NCI-H2029 treated with DMSO at 0.1 percent for 48 hours (cell line): ENCODE measurements at regions not wholly inside any gene's neighbourhood (a gene's known extent, or its start where the extent isn't known, plus 50 kb on each side); places are given as distances from the start of the nearest gene placed in this dataset.
"Not testable (repeated sequence)": the region's sequence is repeated elsewhere in the genome, so short reads cannot be mapped to it uniquely, and the experiment has no call there.

Source experiments
- DNase-seq: peaks from one replicate; lab custom pipeline; 2025; lab: John Stamatoyannopoulos, UW

- DNase-seq: no peak
Measured at GRCh38 chr2:66030553-66030952, 404.4 kb upstream of the MEIS1 start.

- DNase-seq: peak; percentile 1
Measured at GRCh38 chr2:66024391-66024790, 410.5 kb upstream of the MEIS1 start.

- DNase-seq: no peak
Measured at GRCh38 chr2:66021296-66021695, 413.6 kb upstream of the MEIS1 start.

- DNase-seq: no peak
Measured at GRCh38 chr2:66017763-66018162, 417.2 kb upstream of the MEIS1 start.

GRCh38 chr2:66014450-66014849 lies 420.5 kb upstream of the MEIS1 start:
- no peak for DNase-seq

GRCh38 chr2:66013456-66013855 lies 421.5 kb upstream of the MEIS1 start:
- no peak for DNase-seq

- DNase-seq: no peak
Measured at GRCh38 chr2:66003931-66004330, 431.0 kb upstream of the MEIS1 start.

- DNase-seq: no peak
Measured at GRCh38 chr2:66001538-66001937, 433.4 kb upstream of the MEIS1 start.

- no peak for DNase-seq
Measured at GRCh38 chr2:66000901-66001300, 434.0 kb upstream of the MEIS1 start.

GRCh38 chr2:65999796-66000195 lies 435.1 kb upstream of the MEIS1 start:
- DNase-seq: no peak

- DNase-seq: no peak
Measured at GRCh38 chr2:65999103-65999502, 435.8 kb upstream of the MEIS1 start.

- DNase-seq: no peak
Measured at GRCh38 chr2:65997961-65998360, 437.0 kb upstream of the MEIS1 start.

GRCh38 chr2:65992198-65992554 lies 442.7 kb upstream of the MEIS1 start:
- no peak for DNase-seq

- peak; percentile 17 for DNase-seq
Measured at GRCh38 chr2:65991381-65992197, 443.3 kb upstream of the MEIS1 start.

- no peak for DNase-seq
Measured at GRCh38 chr2:65985986-65986385, 448.9 kb upstream of the MEIS1 start.

GRCh38 chr2:65980531-65980930 lies 454.4 kb upstream of the MEIS1 start:
- no peak for DNase-seq

- DNase-seq: no peak
Measured at GRCh38 chr2:65979446-65979845, 455.5 kb upstream of the MEIS1 start.

GRCh38 chr2:65974067-65974723 lies 460.7 kb upstream of the MEIS1 start:
- no peak for DNase-seq

- no peak for DNase-seq
Measured at GRCh38 chr2:65969161-65969560, 465.8 kb upstream of the MEIS1 start.

- not testable (repeated sequence) for DNase-seq
Measured at GRCh38 chr2:65963303-65963702, 471.6 kb upstream of the MEIS1 start.

- DNase-seq: no peak
Measured at GRCh38 chr2:65960953-65961352, 474.0 kb upstream of the MEIS1 start.

- no peak for DNase-seq
Measured at GRCh38 chr2:65957886-65958285, 477.0 kb upstream of the MEIS1 start.

GRCh38 chr2:65957454-65957853 lies 477.5 kb upstream of the MEIS1 start:
- DNase-seq: no peak

- no peak for DNase-seq
Measured at GRCh38 chr2:65955259-65955658, 479.7 kb upstream of the MEIS1 start.
